ENCODE measurements at regions not wholly inside any gene's neighbourhood (a gene's known extent, or its start where the extent isn't known, plus 50 kb on each side); places are given as distances from the start of the nearest gene placed in this dataset.
A peak's percentile ranks its signal among the peaks of the same experiment; 100 is the strongest.

DNA sequence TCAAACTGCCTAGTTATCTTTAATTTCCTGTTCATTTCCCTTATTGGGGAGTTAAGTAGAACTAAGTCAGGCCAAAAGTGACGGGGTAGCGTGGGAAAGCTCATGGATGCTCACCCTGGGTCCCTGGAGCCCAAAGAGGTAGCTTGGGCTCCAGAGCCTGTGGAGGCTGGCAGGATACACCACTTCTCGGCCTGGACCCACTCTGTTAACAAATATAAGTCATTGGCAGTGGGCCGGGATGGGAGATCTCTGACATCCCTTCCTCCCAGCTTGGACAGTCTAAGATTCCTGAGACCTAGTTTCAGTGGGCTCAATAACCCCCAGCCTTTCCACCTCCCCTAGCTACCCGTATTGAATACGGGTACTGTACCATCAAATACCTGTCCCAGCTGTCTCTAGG is 106.1 kb downstream of the EFNB1 start:
- no peaks in the 10 kb centered on the region for H3K4me1 ChIP-seq
- DNase-seq, result no peak
- no peak overlapping the region for H3K4me3 ChIP-seq (ENCODE audit: low read depth, low read length)
- TF ChIP-seq, protein P1, sequence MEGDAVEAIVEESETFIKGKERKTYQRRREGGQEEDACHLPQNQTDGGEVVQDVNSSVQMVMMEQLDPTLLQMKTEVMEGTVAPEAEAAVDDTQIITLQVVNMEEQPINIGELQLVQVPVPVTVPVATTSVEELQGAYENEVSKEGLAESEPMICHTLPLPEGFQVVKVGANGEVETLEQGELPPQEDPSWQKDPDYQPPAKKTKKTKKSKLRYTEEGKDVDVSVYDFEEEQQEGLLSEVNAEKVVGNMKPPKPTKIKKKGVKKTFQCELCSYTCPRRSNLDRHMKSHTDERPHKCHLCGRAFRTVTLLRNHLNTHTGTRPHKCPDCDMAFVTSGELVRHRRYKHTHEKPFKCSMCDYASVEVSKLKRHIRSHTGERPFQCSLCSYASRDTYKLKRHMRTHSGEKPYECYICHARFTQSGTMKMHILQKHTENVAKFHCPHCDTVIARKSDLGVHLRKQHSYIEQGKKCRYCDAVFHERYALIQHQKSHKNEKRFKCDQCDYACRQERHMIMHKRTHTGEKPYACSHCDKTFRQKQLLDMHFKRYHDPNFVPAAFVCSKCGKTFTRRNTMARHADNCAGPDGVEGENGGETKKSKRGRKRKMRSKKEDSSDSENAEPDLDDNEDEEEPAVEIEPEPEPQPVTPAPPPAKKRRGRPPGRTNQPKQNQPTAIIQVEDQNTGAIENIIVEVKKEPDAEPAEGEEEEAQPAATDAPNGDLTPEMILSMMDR (IDR thresholded peaks at IDR 0.05; ENCODE audit: low read depth, low read length), result no peak
- no peaks in the 10 kb centered on the region for H3K9me3 ChIP-seq
- H3K27me3 ChIP-seq, result no peaks in the 10 kb centered on the region
- no peaks in the 10 kb centered on the region for H3K36me3 ChIP-seq

DNA sequence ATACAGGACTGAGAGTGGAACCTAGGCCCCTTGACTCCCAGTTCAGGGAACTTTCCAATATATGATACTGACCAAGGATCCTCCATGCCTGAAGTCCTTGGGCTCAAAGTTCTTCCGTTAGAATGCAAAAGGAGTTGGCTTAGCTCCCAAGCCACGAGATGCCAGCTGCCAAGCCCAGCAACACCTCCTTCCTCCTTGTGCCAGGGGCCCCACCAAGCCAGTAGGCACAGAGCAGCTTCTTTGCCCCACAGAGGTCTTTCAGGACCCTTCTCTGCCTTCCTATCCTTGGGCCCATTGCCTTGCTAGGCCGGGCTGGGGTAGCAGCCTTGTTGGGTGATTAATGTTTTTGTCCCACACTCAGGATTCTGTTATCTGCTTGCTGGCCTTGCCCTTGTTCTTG is 105.6 kb downstream of the EFNB1 start:
- H3K9me3 ChIP-seq, result no peaks in the 10 kb centered on the region
- H3K27me3 ChIP-seq, result no peaks in the 10 kb centered on the region
- no peak overlapping the region for H3K4me3 ChIP-seq (ENCODE audit: low read depth, low read length)
- no peaks in the 10 kb centered on the region for H3K36me3 ChIP-seq
- H3K4me1 ChIP-seq, result no peaks in the 10 kb centered on the region
- no peak for DNase-seq
- TF ChIP-seq, protein P1 (IDR thresholded peaks at IDR 0.05; ENCODE audit: low read depth, low read length), result no peak

DNA sequence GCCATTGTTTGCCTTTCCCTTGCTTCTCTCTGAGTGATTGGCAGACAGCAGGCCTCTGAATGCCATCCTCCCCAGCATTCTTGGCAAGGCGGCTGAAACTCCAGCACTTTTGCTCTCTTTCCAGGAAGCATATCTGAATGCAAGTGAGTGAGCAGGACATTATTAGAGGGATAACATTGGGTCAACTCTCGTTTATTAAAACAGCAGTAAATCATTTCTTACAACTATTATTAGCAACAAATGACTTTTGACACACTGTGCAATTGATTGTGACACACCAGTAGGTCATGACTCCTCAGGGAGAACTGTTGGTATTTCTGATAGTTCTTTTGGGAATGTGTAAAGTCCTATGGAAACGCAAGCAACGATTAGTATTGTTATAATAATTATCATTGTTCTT is 103.8 kb downstream of the EFNB1 start:
- DNase-seq, result no peak
- Histone ChIP-seq H3K36me3 (no peaks in the 10 kb centered on the region), H3K27me3 (no peaks in the 10 kb centered on the region), H3K4me1 (no peaks in the 10 kb centered on the region), H3K4me3 (ENCODE audit: low read depth, low read length) (no peak overlapping the region), H3K9me3 (no peaks in the 10 kb centered on the region)
- TF ChIP-seq, protein P1 (IDR thresholded peaks at IDR 0.05; ENCODE audit: low read depth, low read length), result no peak

DNA sequence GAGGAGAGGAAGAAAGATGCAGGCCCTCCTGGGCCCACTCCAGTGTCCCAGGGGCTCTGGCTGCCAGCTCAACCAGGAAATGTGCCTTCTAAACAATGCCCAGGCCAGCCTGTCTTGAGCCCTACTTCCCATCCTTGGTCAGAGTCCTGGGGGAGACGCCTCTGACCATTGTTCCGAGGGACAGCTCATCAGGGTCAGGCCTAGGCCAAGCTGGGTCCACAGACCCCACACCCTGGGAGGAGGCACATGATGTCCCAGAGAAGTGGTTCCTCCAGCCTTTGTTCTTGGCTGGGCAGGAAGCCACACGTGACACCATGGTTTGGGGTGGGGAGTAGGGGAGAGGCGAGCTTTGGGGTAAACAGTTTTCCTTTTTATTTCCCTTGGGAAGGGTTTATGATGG is 102.5 kb downstream of the EFNB1 start:
- Histone ChIP-seq H3K4me3 (ENCODE audit: low read depth, low read length) (no peak overlapping the region), H3K4me1 (no peaks in the 10 kb centered on the region), H3K36me3 (no peaks in the 10 kb centered on the region), H3K9me3 (no peaks in the 10 kb centered on the region), H3K27me3 (no peaks in the 10 kb centered on the region)
- TF ChIP-seq, protein P1 (IDR thresholded peaks at IDR 0.05; ENCODE audit: low read depth, low read length), result no peak
- no peak for DNase-seq

DNA sequence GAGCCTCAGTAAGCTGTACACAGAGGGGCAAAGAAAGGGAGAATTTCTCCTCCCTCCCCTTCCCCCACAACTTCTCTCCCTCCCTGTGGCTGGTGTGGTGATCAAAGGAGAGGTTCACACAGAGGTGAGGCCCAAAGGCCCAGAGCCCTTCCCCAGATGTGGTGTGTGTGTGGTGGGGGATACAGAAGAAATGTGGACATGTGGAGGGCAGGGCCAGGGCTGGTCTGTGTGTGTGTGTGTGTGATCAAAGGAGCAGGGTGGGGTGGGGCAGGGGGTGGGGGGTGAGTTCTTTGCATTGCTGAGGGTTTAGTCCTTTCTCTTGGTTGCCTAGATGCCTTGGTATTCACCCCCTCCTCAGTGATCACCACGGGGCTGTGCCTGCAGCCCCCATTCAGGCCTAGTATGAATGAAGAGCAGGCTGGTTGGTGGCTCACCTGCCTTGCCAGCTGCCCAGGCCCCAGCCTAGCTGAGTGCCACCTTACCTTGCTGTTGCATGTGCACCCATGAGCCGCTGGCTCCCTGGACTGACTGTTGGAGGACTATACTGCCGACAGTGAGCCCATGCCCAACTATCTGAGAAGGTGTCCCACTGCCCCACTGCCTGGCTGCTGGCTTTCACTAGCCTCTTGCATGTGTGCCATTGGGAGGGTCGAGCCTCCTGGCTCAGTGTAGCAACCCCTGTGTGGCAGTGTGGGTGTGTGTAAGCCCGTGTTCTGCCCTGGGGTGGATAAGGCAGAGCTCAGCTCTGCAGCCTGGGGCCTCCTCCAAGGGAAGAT is 101.9 kb downstream of the EFNB1 start:
- no peak overlapping the region for H3K4me3 ChIP-seq (ENCODE audit: low read depth, low read length)
- no peaks in the 10 kb centered on the region for H3K4me1 ChIP-seq
- no peaks in the 10 kb centered on the region for H3K9me3 ChIP-seq
- no peaks in the 10 kb centered on the region for H3K27me3 ChIP-seq
- TF ChIP-seq, protein P1 (IDR thresholded peaks at IDR 0.05; ENCODE audit: low read depth, low read length), result no peak
- DNase-seq, result no peak
- H3K36me3 ChIP-seq, result no peaks in the 10 kb centered on the region

DNA sequence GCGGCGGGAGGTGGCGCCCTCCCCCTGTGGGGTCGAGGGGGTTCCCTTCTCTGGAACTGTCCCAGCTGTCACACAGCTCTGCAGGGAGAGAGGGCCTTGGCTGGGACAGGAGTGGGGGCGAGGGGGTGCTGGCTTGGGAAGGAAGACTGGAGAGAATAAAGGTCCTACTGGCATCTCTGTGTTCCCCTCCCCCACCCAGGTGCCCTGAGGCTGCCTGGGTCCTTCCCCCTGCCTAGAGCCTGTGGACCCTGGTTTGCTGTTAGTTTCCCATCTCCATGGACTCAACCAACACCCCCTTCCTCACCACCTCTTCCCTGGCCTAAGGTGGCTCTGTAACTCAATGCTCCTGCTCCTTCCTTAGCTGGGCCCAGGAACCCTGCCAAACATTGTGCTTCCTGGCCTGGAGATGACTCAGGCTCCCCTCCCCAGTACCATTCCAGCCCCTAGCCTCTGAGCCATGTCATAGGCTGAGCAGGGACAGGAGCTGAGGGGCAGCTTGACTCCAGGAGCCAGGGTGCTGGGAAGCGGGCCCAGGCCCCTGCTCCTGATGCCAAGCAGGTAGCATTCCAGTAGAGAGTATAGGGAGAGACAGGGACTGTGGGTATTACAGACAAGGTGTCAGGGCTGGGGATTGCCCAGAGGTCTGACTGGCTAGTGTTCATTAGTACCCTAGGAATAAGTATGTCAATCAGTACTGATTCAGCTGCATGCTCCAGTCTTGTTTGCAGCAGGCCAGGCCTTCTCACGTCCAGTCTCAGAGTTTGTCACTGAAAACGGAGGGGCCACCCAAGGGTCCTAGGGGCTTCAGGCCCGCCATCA is 100.7 kb downstream of the EFNB1 start:
- H3K4me1 ChIP-seq, result no peaks in the 10 kb centered on the region
- no peak overlapping the region for H3K4me3 ChIP-seq (ENCODE audit: low read depth, low read length)
- DNase-seq, result peak; percentile 30
- H3K36me3 ChIP-seq, result no peaks in the 10 kb centered on the region
- TF ChIP-seq, protein P1 (IDR thresholded peaks at IDR 0.05; ENCODE audit: low read depth, low read length), result no peak
- no peaks in the 10 kb centered on the region for H3K9me3 ChIP-seq
- no peaks in the 10 kb centered on the region for H3K27me3 ChIP-seq

All from BE2C (cell line).